ENCODE measurements at regions not wholly inside any gene's neighbourhood (a gene's known extent, or its start where the extent isn't known, plus 50 kb on each side); places are given as distances from the start of the nearest gene placed in this dataset.

- TF ChIP-seq POLR2A (IDR thresholded peaks at IDR 0.05): no peak
- TF ChIP-seq, protein P1, sequence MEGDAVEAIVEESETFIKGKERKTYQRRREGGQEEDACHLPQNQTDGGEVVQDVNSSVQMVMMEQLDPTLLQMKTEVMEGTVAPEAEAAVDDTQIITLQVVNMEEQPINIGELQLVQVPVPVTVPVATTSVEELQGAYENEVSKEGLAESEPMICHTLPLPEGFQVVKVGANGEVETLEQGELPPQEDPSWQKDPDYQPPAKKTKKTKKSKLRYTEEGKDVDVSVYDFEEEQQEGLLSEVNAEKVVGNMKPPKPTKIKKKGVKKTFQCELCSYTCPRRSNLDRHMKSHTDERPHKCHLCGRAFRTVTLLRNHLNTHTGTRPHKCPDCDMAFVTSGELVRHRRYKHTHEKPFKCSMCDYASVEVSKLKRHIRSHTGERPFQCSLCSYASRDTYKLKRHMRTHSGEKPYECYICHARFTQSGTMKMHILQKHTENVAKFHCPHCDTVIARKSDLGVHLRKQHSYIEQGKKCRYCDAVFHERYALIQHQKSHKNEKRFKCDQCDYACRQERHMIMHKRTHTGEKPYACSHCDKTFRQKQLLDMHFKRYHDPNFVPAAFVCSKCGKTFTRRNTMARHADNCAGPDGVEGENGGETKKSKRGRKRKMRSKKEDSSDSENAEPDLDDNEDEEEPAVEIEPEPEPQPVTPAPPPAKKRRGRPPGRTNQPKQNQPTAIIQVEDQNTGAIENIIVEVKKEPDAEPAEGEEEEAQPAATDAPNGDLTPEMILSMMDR (IDR thresholded peaks at IDR 0.05): no peak
These were observed 65.8 kb upstream of the CECR2 start for GRCh38 chr22:17303441-17303839.

Data from adrenal gland (tissue), 5 donors.